ENCODE measurements at regions not wholly inside any gene's neighbourhood (a gene's known extent, or its start where the extent isn't known, plus 50 kb on each side); places are given as distances from the start of the nearest gene placed in this dataset.

DNA sequence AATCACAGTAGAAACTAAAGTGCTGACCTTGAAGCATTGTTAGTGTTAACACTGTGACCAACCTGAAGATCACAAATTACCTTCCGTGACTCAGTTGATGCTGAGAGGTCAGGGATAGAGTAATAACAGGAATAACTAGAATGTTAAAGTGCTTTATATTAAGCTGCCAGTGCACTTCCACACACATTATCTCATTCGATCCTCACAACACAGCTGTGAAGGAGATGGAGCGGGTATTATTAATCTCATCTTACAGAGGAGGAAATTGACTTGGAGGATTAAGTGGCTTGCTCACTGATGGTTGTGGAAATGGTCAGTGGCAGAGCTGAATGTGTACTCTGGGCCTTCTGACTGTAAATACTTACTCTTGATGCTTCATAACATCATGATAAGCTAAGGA, 252.5 kb upstream of the DMRT1 start:
- POLR2A ChIA-PET: no interaction called here
- CTCF ChIA-PET: no interaction called here
- no peak for DNase-seq (ENCODE audit: extremely low spot score)
- TF ChIP-seq, protein P1, sequence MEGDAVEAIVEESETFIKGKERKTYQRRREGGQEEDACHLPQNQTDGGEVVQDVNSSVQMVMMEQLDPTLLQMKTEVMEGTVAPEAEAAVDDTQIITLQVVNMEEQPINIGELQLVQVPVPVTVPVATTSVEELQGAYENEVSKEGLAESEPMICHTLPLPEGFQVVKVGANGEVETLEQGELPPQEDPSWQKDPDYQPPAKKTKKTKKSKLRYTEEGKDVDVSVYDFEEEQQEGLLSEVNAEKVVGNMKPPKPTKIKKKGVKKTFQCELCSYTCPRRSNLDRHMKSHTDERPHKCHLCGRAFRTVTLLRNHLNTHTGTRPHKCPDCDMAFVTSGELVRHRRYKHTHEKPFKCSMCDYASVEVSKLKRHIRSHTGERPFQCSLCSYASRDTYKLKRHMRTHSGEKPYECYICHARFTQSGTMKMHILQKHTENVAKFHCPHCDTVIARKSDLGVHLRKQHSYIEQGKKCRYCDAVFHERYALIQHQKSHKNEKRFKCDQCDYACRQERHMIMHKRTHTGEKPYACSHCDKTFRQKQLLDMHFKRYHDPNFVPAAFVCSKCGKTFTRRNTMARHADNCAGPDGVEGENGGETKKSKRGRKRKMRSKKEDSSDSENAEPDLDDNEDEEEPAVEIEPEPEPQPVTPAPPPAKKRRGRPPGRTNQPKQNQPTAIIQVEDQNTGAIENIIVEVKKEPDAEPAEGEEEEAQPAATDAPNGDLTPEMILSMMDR (IDR thresholded peaks at IDR 0.05; ENCODE audit: control extremely low read depth, extremely low read depth, low read depth, missing control alignments): no peak

DNA sequence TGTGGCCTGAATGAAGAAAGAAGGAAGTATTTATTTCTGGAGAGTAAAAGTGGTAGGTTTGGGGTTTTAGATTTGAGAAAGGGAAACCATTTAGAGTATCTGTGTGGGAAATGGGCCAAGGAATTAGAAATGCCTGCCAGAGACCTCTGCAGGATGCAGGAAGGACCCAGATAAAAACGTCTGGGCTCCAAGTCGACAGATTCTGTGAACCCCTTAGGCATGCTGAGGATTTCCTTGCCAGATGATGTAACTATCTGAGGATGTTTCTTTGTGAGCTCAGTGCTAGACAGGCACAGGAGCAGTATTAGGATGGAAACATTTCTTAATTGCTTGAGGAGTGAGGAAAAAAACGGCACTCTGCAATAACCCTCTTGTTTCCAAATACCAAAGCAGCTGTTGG, 251.8 kb upstream of the DMRT1 start:
- CTCF ChIA-PET: no interaction called here
- POLR2A ChIA-PET: no interaction called here
- DNase-seq (ENCODE audit: extremely low spot score): no peak
- TF ChIP-seq, protein P1 (IDR thresholded peaks at IDR 0.05; ENCODE audit: control extremely low read depth, extremely low read depth, low read depth, missing control alignments): no peak

DNA sequence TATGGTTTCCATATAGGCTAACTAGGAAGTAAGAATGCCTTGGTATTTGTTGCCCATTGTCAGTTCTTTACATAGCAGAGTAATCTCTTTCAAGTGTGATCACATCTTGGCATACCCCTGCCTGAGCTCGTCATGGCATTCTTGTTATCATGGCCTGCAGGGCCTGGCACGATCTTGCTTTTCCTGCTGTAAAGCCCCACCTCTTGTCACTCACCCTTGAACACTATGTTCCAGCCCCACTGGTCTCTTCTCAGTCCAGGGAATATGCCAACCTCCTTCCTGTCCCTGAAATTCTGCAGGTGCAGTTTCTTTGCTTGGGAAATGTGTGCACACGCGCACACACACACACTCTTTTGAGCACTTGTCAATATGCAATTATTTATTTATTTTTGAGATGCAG, 250.2 kb upstream of the DMRT1 start:
- TF ChIP-seq, protein P1 (IDR thresholded peaks at IDR 0.05; ENCODE audit: control extremely low read depth, extremely low read depth, low read depth, missing control alignments): no peak
- no peak for DNase-seq (ENCODE audit: extremely low spot score)
- POLR2A ChIA-PET: no interaction called here
- CTCF ChIA-PET: no interaction called here

DNA sequence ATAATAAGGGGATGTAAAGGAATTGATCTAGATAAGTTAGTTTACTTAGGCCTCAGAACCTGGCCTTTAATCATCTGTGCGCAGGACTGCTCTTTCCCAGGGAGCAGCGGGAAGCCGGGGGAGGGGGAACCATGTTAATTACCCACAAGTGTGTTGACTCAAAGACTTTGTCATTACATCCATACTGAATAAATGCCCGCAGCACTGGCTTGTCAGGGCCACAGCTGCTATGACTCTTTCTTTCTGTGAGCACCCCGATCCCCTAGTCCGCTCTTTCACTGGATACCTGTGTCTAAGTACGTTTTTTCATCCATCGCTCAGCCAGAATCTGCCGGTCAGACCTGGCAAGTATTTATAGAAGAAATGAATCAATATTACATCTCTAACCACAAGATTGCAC, 249.3 kb upstream of the DMRT1 start:
- TF ChIP-seq, protein P1 (IDR thresholded peaks at IDR 0.05; ENCODE audit: control extremely low read depth, extremely low read depth, low read depth, missing control alignments): no peak
- POLR2A ChIA-PET: no interaction called here
- CTCF ChIA-PET: no interaction called here
- no peak for DNase-seq (ENCODE audit: extremely low spot score)

DNA sequence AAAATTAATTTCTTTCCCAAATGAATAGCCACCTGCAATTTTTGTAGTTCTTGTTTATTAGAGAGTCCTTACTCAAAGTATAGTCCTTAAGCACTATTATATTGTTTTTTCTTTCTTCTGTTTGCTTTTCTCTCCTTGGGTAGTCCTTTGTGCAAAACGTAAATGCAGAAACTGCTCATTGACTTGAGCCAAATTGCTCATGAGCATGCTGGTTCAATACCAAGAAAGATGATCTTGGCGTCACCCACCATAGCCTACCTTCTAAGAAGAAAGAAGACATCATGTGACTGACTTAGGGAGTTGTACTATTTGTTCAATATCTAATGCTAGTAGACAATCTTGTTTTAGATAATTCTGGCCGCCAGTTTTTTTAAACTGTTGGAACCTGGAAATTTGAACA, 248.8 kb upstream of the DMRT1 start:
- TF ChIP-seq, protein P1 (IDR thresholded peaks at IDR 0.05; ENCODE audit: control extremely low read depth, extremely low read depth, low read depth, missing control alignments): no peak
- ChIA-PET CTCF (no interaction called here), POLR2A (no interaction called here)
- no peak for DNase-seq (ENCODE audit: extremely low spot score)

DNA sequence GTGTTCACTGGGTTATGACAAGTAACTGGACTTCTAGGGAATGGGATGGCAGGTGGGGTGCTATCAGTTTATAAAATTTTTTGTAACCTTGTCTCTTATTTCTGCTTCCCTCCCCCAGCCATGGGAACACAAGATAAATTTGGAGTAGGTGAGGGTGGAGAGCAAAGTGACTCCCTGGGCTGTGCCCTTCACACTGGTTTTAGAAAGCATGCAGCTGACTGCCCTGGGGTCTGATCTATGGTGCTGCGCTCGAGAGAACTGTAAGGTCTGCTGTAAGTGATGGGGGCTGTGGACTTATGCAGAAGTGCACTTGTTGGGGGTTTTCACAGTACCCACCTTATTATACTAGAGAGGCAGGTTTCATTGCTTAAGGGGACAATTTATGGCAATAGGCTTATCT, 247.7 kb upstream of the DMRT1 start:
- TF ChIP-seq, protein P1 (IDR thresholded peaks at IDR 0.05; ENCODE audit: control extremely low read depth, extremely low read depth, low read depth, missing control alignments): no peak
- ChIA-PET POLR2A (no interaction called here), CTCF (no interaction called here)
- DNase-seq (ENCODE audit: extremely low spot score): no peak

DNA sequence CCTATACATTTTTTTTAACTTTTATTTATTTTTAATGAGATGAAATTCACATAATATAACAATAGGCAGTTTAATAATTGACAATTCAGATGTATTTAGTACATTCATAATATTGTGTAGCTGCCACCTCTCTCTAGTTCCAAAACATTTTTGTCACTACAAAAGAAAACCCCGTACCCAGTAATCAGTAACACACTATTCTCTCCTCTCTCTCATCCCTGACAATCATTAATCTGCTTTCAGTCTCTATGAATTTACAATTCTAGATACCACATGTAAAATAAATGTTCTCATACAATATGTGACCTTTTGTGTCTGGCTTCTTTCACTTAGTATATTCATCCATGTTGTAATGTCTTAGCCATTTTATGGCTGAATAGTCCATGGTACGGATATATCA, 244.8 kb upstream of the DMRT1 start:
- ChIA-PET POLR2A (no interaction called here), CTCF (no interaction called here)
- no peak for DNase-seq (ENCODE audit: extremely low spot score)
- TF ChIP-seq, protein P1 (IDR thresholded peaks at IDR 0.05; ENCODE audit: control extremely low read depth, extremely low read depth, low read depth, missing control alignments): no peak
